Brain pericyte (primary cell): ENCODE measurements at regions not wholly inside any gene's neighbourhood (a gene's known extent, or its start where the extent isn't known, plus 50 kb on each side); places are given as distances from the start of the nearest gene placed in this dataset.
"Not testable (repeated sequence)": the region's sequence is repeated elsewhere in the genome, so short reads cannot be mapped to it uniquely, and the experiment has no call there.

ENCODE experiments used
- DNase-seq: peaks from one replicate; pipeline ENCODE4 v3.0.0-alpha.2; 2012; ENCODE audit warnings: low read depth, low spot score

- DNase-seq: no peak
These were observed 73.5 kb upstream of the GRB10 start for GRCh38 chr7:50856231-50856630.

- DNase-seq: no peak
These were observed 72.8 kb upstream of the GRB10 start for GRCh38 chr7:50855526-50855925.

- DNase-seq: no peak
These were observed 72.1 kb upstream of the GRB10 start for GRCh38 chr7:50854831-50855230.

- DNase-seq: no peak
These were observed 71.6 kb upstream of the GRB10 start for GRCh38 chr7:50854247-50854646.

- DNase-seq: no peak
These were observed 70.6 kb upstream of the GRB10 start for GRCh38 chr7:50853311-50853710.

- no peak for DNase-seq
These were observed 70.2 kb upstream of the GRB10 start for GRCh38 chr7:50852901-50853300.

- DNase-seq: no peak
These were observed 69.2 kb upstream of the GRB10 start for GRCh38 chr7:50851891-50852290.

- no peak for DNase-seq
These were observed 68.8 kb upstream of the GRB10 start for GRCh38 chr7:50851451-50851850.

- no peak for DNase-seq
These were observed 67.3 kb upstream of the GRB10 start for GRCh38 chr7:50849991-50850390.

- DNase-seq: no peak
These were observed 65.5 kb upstream of the GRB10 start for GRCh38 chr7:50848203-50848602.

- DNase-seq: not testable (repeated sequence)
These were observed 62.2 kb upstream of the GRB10 start for GRCh38 chr7:50844861-50845260.

- no peak for DNase-seq
These were observed 59.3 kb upstream of the GRB10 start for GRCh38 chr7:50842041-50842440.

GRCh38 chr7:50838675-50839377 is 56.1 kb upstream of the GRB10 start:
- no peak for DNase-seq

GRCh38 chr7:50837965-50838364 is 55.3 kb upstream of the GRB10 start:
- no peak for DNase-seq

- no peak for DNase-seq
These were observed 54.0 kb upstream of the GRB10 start for GRCh38 chr7:50836646-50837045.

- no peak for DNase-seq
These were observed 52.5 kb upstream of the GRB10 start for GRCh38 chr7:50835156-50835555.

- no peak for DNase-seq
These were observed 52.0 kb upstream of the GRB10 start for GRCh38 chr7:50834679-50835078.

- no peak for DNase-seq
These were observed 51.4 kb upstream of the GRB10 start for GRCh38 chr7:50834031-50834535.

GRCh38 chr7:50832744-50833143 is 50.0 kb upstream of the GRB10 start:
- DNase-seq: no peak
